GM23338 (cell line): ENCODE measurements at regions not wholly inside any gene's neighbourhood (a gene's known extent, or its start where the extent isn't known, plus 50 kb on each side); places are given as distances from the start of the nearest gene placed in this dataset.

Experiments
- EZH2 ChIP-seq: fragments of 200-600 bp; sonication (generic); IDR thresholded peaks from one replicate; pipeline ENCODE4 v1.8.0; 2017; ENCODE audit warnings: antibody characterized with exemption, mild to moderate bottlenecking, low read depth; ENCODE audit not compliant: unreplicated experiment
- EZH2phosphoT487 ChIP-seq: fragments of 200-600 bp; sonication (generic); IDR thresholded peaks from one replicate; pipeline ENCODE4 v1.8.1; 2018; ENCODE audit warnings: antibody characterized with exemption; ENCODE audit not compliant: unreplicated experiment
- JUNB ChIP-seq: IDR thresholded peaks from one replicate; pipeline ENCODE4 v1.6.1; 2016; ENCODE audit warnings: antibody characterized with exemption; ENCODE audit not compliant: unreplicated experiment
- POLR2AphosphoS5 ChIP-seq: IDR thresholded peaks from 2 replicates; pipeline ENCODE4 v1.6.1; 2016; ENCODE audit warnings: antibody characterized with exemption, low read depth
- TF ChIP-seq, protein P1 (sequence below), 2 experiments: fragments of 200-600 bp in 1 of 2; sonication (generic) in 1 of 2; conservative IDR thresholded peaks; 2 replicates each; pipeline versions ENCODE4 v1.5.1 to v1.6.1; 2016 to 2017; ENCODE audit warnings: antibody characterized with exemption in 2 of 2, low read depth in 2 of 2, mild to moderate bottlenecking in 2 of 2, moderate library complexity in 1 of 2

DNA sequence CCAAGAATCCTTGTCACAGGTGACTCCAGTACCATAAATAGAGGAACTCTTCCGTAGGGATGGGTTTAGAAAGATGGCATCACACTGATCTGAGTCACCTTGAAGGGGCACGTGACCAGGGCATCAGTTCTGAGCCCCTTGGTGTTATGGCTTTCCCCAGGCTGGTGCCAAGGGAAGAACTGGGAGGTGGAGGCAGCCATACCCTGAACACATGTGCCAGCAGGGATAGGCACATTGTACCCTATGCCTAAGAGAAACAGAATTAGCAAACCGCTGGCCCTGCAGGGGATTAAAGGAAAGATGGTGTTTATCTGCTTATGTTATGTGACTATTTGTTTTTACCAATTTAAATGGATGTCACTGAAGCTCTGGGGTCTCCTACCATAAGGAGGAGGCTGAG is 196.2 kb downstream of the RGS3 start:
- TF ChIP-seq, protein P1, sequence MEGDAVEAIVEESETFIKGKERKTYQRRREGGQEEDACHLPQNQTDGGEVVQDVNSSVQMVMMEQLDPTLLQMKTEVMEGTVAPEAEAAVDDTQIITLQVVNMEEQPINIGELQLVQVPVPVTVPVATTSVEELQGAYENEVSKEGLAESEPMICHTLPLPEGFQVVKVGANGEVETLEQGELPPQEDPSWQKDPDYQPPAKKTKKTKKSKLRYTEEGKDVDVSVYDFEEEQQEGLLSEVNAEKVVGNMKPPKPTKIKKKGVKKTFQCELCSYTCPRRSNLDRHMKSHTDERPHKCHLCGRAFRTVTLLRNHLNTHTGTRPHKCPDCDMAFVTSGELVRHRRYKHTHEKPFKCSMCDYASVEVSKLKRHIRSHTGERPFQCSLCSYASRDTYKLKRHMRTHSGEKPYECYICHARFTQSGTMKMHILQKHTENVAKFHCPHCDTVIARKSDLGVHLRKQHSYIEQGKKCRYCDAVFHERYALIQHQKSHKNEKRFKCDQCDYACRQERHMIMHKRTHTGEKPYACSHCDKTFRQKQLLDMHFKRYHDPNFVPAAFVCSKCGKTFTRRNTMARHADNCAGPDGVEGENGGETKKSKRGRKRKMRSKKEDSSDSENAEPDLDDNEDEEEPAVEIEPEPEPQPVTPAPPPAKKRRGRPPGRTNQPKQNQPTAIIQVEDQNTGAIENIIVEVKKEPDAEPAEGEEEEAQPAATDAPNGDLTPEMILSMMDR (conservative IDR thresholded peaks at IDR 0.05; ENCODE audit: low read depth in 2 of 2) = no peak
- TF ChIP-seq EZH2 (no peak), JUNB (no peak), EZH2phosphoT487 (no peak), POLR2AphosphoS5 (no peak)
